ENCODE measurements at regions not wholly inside any gene's neighbourhood (a gene's known extent, or its start where the extent isn't known, plus 50 kb on each side); places are given as distances from the start of the nearest gene placed in this dataset.
"Not testable (repeated sequence)": the region's sequence is repeated elsewhere in the genome, so short reads cannot be mapped to it uniquely, and the experiment has no call there.

DNA sequence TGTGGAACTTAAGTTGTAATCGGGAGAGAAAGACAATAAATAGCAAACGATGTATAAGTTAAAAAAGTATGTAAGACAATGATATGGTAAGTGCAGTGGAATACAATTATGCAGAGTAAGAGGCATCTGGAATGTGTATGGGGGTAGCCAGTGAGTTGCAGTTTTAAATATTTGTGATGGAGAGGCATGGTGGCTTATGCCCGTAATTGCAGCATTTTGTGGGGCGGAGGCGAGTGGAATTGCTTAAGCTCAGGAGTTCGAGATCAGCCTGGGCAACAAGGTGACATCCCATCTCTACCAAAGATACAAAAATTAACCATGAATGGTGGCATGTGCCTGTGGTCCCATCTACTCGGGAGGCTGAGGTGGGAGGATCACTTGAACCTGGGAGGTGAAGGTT lies 52.5 kb upstream of the WDFY3 start:
- no peak for DNase-seq (ENCODE audit: low read depth in 2 of 3, low spot score in 2 of 3)

DNA sequence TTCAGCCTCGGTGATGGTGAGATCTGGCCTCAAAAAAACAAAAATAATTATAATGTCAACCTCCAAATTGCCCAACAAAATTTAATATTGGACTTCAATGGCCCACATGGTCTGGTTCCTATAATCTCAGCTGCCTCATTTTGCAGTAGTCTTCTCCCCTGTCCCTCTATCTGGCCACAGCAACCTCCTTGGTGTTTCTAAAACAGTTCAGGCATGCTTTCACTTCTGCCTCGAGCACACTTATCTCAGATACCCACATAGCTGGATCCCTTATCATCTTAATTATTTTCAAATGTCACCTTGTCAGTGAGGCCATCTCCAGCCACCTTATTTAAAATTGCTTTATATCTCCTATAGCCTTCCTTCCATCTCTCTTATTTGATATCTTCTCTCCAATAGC lies 52.9 kb upstream of the WDFY3 start:
- DNase-seq (ENCODE audit: low read depth in 2 of 3, low spot score in 2 of 3), result no peak

DNA sequence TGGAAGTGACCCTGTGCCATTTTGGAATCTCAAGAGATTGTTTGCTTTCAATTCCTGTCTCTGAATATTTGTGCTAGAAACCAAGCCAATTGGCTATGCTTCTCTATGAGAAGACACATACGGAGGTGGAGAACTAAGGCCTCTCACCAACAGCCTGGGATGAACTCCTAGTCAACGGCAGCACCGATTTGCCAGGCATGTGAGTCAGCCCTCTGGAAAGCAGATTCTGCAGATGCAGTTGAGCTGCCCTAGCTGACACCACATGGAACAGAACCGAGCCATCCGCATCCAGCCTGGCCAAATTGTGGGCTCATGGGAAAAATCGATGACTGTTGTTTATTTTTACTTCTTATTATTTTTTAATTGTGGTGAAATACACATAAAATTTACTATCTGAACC lies 58.2 kb upstream of the WDFY3 start:
- DNase-seq (ENCODE audit: low read depth in 2 of 3, low spot score in 2 of 3), result no peak

DNA sequence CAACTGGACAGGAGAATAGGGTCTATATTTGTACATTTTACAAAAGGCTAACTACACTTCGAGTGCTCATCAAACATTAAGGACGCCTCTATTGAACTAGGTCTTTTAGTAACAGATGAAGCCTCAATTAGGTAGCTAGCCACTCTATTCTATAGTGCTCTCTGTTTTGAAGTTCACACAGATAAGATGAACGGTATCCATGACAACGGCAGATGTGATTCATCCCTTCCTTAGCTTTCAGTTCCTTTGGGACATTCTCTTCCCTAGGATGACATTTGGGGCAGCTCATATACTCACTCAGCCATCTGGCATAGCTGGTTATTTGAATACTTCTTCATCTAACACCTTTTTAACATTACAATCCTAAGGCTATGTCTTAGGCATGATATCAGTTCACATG lies 62.4 kb upstream of the WDFY3 start:
- DNase-seq (ENCODE audit: low read depth in 2 of 3, low spot score in 2 of 3), result no peak

- DNase-seq (ENCODE audit: low read depth in 2 of 3, low spot score in 2 of 3), result no peak
These were observed 63.0 kb upstream of the WDFY3 start for GRCh38 chr4:85029453-85029852.

DNA sequence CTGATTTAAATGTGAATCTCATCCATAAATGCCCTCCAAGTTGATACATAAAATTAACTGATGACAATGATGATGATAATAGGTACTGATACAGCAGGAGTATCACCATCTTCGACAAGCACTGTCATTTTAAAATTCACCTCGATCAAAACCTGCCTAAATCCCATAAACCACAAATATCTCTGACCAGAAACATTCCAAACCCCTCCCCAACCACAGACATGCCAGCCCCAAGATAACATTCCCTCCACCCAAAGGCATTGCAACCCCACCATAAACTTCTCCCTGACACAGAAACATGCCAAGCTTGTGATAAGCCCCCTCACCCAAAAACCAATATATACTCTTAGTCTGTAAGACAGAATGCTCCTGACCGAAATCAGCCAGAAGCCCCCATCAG lies 63.7 kb upstream of the WDFY3 start:
- no peak for DNase-seq (ENCODE audit: low read depth in 2 of 3, low spot score in 2 of 3)

DNA sequence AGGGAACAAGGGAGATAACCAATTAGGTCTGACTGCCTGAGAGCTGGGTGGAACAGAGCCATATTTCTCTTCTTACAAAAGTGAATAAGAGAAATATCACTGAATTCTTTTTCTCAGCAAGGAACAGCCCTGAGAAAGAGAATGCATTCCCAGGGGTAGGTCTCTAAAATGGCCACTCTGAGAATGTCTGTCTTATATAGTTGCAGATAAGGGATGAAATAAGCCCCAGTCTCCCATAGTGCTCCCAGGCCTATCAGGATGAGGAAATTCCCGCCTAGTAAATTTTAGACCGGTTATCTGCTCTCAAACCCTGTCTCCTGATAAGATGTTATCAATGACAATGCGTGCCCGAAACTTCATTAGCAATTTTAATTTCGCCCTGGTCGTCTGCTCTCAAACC lies 67.3 kb upstream of the WDFY3 start:
- not testable (repeated sequence) for DNase-seq (ENCODE audit: low read depth in 2 of 3, low spot score in 2 of 3)

DNA sequence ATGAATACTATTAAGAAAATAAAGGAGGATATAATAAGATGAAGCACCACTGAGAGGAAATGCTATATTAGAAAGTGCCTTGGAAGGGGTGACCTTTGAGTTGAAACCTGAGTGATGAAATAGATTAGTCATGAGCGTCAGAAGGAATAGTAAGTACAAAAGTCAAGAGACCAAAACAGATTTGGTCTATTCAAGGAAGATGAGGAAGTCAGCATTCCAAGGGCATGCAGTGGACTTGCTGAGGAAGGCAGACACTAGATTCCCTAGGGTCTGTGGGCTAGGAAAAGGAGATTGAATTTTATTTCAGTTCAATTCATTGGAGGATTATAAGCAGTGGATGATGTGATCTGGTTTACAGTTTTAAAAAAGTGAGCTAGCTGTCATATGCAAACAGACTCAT lies 73.0 kb upstream of the WDFY3 start:
- DNase-seq (ENCODE audit: low read depth in 2 of 3, low spot score in 2 of 3), result no peak

DNA sequence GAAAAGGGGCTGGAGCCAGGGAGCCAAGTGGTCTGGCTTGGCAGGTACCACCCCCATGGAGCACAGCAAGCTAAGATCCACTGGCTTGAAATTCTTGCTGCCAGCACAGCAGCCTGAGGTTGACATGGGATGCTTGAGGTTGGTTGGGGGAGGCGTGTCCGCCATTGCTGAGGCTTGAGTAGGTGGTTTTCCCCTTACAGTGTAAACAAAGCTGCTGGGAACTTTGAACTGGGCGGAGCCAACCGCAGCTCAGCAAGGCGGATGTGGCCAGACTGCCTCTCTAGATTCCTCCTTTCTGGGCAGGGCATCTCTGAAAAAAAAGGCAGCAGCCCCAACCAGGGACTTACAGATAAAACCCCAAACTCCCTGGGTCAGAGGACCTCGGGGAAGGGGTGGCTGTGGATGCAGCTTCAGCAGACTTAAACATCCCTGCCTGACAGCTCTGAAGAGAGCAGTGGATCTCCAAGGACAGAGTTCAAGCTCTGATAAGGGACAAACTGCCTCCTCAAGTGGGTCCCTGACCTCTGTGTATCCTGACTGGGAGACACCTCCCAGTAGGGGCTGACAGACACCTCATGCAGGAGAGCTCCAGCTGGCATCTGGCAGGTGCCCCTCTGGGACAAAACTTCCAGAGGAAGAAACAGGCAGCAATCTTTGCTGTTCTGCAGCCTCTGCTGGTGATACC lies 77.5 kb upstream of the WDFY3 start:
- not testable (repeated sequence) for DNase-seq (ENCODE audit: low read depth in 2 of 3, low spot score in 2 of 3)

DNA sequence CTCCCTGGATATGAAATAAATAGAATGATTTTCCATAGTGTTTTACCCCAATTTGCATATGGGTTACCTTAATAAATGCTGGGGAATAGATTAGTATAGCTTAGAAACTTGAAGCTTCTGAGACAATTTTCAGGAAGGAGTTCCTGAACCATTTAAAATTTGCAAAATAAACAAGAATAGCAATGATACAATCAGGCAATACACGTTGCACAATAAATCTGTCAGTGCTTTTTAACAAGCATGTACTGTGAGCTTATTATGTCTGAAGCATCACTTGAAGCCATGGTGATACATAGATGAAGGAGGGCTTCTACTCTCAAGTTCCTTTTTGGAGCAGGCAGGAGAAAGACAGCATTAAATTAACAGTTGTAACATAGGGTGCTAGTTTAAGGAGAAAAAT lies 84.2 kb upstream of the WDFY3 start:
- no peak for DNase-seq (ENCODE audit: low read depth in 2 of 3, low spot score in 2 of 3)

DNA sequence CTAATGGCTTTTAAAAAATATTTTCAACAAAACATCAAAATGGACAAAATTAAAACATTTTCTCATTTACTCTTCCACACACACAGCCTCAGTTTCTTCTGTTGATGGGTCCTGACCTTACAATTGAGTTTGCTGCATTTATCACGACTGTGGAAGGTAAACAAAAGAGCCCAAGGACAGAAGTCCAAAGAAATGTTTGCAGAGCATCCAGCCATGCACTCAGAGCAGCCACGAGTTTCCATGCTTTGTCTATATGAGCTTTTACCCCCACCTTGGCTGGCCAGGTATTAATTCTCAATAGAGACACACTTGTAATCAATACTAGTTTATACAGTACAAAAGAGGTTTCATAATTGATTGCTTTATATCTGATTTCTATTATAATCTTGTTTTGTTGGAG lies 85.0 kb upstream of the WDFY3 start:
- no peak for DNase-seq (ENCODE audit: low read depth in 2 of 3, low spot score in 2 of 3)

DNA sequence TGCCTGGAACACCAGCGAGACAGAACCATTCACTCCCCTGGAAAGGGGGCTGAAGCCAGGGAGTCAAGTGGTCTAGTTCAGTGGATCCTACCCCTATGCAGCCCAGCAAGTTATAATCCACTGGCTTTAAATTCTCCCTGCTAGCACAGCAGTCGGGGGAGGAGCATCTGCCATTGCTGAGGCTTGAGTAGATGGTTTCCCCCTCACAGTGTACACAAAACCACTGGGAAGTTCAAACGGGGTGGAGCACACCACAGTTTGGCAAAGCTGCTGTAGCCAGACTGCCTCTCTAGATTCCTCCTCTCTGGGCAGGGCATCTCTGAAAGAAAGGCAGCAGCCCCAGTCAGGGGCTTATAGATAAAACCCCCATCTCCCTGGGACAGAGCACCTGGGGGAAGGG lies 88.4 kb upstream of the WDFY3 start:
- not testable (repeated sequence) for DNase-seq (ENCODE audit: low read depth in 2 of 3, low spot score in 2 of 3)

- DNase-seq (ENCODE audit: low read depth in 2 of 3, low spot score in 2 of 3), result no peak
These were observed 92.1 kb upstream of the WDFY3 start for GRCh38 chr4:85058551-85058950.

DNA sequence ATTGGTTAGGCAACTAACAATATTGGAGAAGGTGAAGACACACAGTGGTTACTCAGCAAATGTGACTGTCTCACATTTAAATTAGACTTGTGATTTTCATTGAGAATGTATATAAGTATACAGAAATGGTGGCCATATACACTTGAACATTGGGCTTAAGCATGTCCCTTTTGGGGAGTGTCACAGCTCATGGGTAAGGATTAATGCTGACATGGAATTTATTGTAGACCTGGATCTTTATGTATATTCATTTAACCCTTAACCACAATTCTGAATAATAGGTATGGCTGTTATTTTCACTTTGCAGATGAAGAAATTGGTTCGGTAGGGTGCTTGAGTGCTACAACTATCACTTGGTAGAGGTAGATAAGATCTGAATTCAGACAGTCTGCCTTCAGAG lies 95.5 kb upstream of the WDFY3 start:
- DNase-seq (ENCODE audit: low read depth in 2 of 3, low spot score in 2 of 3), result no peak

DNA sequence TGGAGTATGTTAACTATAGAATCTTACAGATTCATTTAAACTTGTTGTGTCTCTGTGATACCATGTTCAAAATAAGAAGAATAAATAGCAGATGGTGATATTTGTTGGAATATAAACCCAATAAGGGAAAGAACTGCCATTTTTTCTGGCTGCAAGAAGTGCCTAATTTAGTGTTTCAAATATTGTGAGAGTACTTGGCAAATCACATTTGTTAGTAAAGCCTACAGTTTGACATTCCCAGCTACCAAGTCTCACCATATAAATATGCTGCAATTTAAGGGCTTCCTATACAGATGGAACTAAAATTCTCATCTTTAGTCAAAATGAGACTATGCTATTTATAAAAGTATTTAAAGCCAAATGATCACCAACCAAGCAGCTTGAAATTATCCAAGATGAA lies 96.0 kb upstream of the WDFY3 start:
- DNase-seq (ENCODE audit: low read depth in 2 of 3, low spot score in 2 of 3), result no peak

GRCh38 chr4:85067342-85067741 lies 100.9 kb upstream of the WDFY3 start:
- DNase-seq (ENCODE audit: low read depth in 2 of 3, low spot score in 2 of 3), result no peak

DNA sequence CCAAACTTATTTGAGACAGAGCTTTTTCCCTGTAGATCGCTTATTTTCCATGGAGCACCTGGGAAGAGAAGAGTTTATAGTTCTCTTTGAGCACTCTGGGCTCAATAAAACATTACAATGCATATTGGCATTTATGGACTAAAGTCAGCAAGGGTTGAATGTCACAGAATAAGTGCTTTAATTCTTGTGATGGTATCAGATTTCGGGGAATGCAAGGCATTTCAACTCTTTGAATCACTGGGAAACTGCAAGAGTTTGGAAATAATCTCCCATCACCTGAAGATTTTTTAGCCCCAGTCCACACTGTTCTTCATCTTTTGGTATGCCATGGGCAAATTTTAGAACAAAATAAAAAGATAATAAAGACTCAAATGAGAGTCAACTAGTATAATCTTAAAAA lies 111.5 kb upstream of the WDFY3 start:
- no peak for DNase-seq (ENCODE audit: low read depth in 2 of 3, low spot score in 2 of 3)

DNA sequence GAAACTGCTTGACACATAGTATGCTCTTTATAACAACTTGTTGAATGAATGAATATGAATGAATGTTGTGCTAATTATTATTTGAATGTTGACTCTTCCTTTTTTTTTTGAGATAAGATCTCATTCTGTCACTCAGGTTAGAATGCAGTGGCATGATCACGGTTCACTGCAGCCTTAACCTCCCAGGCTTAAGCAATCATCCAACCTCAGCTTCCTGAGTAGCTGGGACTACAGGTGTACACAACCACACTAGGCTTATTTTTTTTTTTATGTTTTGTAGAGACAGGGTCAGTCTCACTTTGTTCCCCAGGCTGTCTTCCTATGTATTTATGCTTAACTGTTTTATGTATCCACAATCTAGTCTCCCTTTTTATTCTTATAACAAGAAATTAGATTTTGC lies 114.7 kb upstream of the WDFY3 start:
- DNase-seq (ENCODE audit: low read depth in 2 of 3, low spot score in 2 of 3), result no peak

DNA sequence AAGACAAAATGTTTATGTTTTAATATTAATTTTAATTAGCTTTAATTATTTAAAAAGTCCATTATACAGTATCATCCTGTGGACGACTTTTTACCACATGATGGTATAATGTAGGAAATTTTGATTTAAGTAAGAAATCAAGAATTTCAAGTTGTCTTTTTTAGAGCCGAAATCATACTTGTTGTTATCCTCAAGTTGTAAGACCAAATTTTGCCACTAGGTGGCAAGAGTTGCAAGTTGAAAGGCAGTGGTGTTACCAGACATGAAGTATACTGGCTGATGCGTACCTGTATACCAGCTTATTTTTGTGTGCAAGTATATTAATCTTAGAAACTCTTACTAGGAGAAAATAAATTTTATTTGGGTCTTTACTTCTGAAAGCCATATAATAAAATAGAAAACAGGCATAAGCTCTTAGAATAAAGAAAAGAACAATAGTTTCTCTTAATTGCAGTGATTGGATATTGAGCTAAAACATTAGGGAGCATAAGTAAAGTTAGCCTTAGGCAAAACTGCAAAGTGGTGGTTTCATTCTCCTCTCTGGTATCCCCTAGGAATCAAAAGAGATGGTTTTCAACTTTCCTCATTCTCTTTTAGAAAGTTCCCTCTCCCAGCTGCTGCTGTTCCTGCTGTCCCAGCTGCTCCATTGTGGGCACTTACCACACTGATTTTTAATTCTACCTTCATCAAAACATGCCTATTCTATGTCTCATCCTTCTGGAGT lies 118.0 kb upstream of the WDFY3 start:
- DNase-seq (ENCODE audit: low read depth in 2 of 3, low spot score in 2 of 3), result peak; percentile 0 to 70 (median 35)

- DNase-seq (ENCODE audit: low read depth in 2 of 3, low spot score in 2 of 3), result no peak
These were observed 120.2 kb upstream of the WDFY3 start for GRCh38 chr4:85086721-85087120.

GRCh38 chr4:85092536-85092935 lies 126.0 kb upstream of the WDFY3 start:
- DNase-seq (ENCODE audit: low read depth in 2 of 3, low spot score in 2 of 3), result no peak

DNA sequence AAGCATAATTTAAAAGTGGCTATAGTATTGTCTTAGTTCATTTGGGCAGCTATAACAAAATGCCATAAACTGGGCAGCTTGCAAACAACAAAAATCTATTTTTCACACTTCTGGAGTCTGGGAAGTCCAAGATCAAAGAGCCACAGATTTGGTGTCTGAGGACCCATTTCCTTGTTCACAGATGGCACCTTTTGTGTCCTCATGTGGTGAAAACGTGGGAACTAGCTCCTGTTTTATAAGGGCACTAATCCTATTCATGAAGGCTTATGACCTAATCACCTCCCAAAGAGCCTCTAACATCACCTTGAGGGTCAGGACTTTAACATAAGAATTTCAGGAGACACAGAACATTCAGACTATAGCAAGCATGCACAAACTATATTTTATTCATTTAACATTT lies 126.5 kb upstream of the WDFY3 start:
- no peak for DNase-seq (ENCODE audit: low read depth in 2 of 3, low spot score in 2 of 3)

GRCh38 chr4:85094735-85095134 lies 128.2 kb upstream of the WDFY3 start:
- DNase-seq (ENCODE audit: low read depth in 2 of 3, low spot score in 2 of 3), result no peak

Measured in hematopoietic multipotent progenitor cell (in vitro differentiated cells).